ENCODE measurements at regions not wholly inside any gene's neighbourhood (a gene's known extent, or its start where the extent isn't known, plus 50 kb on each side); places are given as distances from the start of the nearest gene placed in this dataset.

DNA sequence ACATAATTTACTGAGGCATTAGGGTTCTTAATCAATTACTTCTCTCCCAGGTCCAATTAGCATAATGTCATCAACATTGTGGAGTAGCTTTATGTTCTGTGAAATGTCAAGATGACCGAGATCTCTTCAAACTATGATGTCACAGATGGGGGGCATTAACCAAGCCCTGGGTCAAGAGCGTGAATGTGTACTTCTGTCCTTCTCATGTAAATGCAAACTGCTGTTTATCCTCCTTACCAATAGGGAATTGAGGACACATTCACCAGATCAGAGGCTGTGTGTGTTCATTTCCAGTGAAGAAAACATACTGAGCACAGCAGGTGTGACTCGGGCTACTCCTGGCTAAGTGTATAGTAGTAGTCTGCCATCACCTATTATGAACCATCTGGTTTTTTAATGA, 177.9 kb downstream of the MINAR1 start:
- TF ChIP-seq, protein P1, sequence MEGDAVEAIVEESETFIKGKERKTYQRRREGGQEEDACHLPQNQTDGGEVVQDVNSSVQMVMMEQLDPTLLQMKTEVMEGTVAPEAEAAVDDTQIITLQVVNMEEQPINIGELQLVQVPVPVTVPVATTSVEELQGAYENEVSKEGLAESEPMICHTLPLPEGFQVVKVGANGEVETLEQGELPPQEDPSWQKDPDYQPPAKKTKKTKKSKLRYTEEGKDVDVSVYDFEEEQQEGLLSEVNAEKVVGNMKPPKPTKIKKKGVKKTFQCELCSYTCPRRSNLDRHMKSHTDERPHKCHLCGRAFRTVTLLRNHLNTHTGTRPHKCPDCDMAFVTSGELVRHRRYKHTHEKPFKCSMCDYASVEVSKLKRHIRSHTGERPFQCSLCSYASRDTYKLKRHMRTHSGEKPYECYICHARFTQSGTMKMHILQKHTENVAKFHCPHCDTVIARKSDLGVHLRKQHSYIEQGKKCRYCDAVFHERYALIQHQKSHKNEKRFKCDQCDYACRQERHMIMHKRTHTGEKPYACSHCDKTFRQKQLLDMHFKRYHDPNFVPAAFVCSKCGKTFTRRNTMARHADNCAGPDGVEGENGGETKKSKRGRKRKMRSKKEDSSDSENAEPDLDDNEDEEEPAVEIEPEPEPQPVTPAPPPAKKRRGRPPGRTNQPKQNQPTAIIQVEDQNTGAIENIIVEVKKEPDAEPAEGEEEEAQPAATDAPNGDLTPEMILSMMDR (IDR thresholded peaks at IDR 0.05), result no peak
- no peak for TF ChIP-seq POLR2A (IDR thresholded peaks at IDR 0.05)
